ENCODE measurements at regions not wholly inside any gene's neighbourhood (a gene's known extent, or its start where the extent isn't known, plus 50 kb on each side); places are given as distances from the start of the nearest gene placed in this dataset.

DNA sequence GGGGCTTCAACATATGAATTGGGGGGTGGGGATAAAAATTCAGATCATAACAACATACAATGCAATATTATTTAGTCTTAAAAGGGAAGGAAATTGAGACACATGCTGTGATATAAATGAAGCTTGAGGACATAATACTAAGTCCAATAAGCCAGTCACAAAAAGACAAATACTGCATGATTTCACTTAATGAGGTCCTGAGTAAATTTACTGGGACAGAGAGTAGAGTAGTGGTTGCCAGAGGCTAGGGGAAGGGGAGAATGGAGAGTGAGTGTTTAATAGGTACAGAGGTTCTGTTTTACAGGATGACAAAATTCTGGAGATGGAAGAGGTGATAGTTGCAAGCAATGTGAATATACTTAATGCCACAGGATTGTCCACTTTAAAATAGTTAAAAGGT, 89.2 kb upstream of the RAPGEF2 start:
- no peak for TF ChIP-seq POLR2A (IDR thresholded peaks at IDR 0.05; ENCODE audit: low read length)
- no peak for TF ChIP-seq GATA1 (IDR thresholded peaks at IDR 0.05; ENCODE audit: low read depth, low read length)
